B cell (primary cell): ENCODE measurements at regions not wholly inside any gene's neighbourhood (a gene's known extent, or its start where the extent isn't known, plus 50 kb on each side); places are given as distances from the start of the nearest gene placed in this dataset.

Source experiments
- ATAC-seq: fragments of 200-7000 bp; cut with Tn5 transposase; one replicate; pipeline ENCODE4 v1.10.0; 2021; ENCODE audit warnings: low read depth, mild to moderate bottlenecking, moderate number of reproducible peaks, moderate library complexity
- CTCF ChIA-PET: fragments of 350-600 bp; sonication (Branson Sonifier 250); formaldehyde crosslinking; loops from one replicate; lab custom pipeline; 2021; ENCODE audit warnings: antibody characterized with exemption, inconsistent platforms; lab: Charles Lee
- POLR2A ChIA-PET: fragments of 350-600 bp; sonication (Branson Sonifier 250); formaldehyde crosslinking; loops from one replicate; lab custom pipeline; 2021; ENCODE audit warnings: antibody characterized with exemption; lab: Charles Lee
- DNase-seq: peaks from one replicate; pipeline ENCODE4 v3.0.0; 2013
- H2AFZ ChIP-seq: 2 replicates; pipeline ENCODE4 v1.6.1; 2012; ENCODE audit warnings: mild to moderate bottlenecking, low read depth, low read length; ENCODE audit not compliant: insufficient read depth, poor library complexity, severe bottlenecking
- H3K27ac ChIP-seq, 2 donors: 1 replicate in 1 of 2; 2 replicates in 1 of 2; pipeline ENCODE4 v1.5.1; 2012 to 2013; ENCODE audit warnings: low read length in 2 of 2, mild to moderate bottlenecking in 2 of 2, moderate library complexity in 1 of 2
- H3K27me3 ChIP-seq, 4 experiments: fragments of 200-600 bp in 1 of 4; sonication (generic) in 1 of 4; replicated peaks in 1 of 4; 1 replicate in 2 of 4; 2 replicates in 2 of 4; pipeline versions ENCODE4 v1.6.1 to v1.7.0; 2013 to 2016; ENCODE audit warnings: low read length in 3 of 4, mild to moderate bottlenecking in 2 of 4, mixed read lengths in 1 of 4, moderate library complexity in 1 of 4; ENCODE audit not compliant: insufficient read depth in 4 of 4, control insufficient read depth in 3 of 4; ENCODE audit errors: control extremely low read depth in 1 of 4
- H3K36me3 ChIP-seq, 2 experiments: replicated peaks in 1 of 2; 1 replicate in 1 of 2; 2 replicates in 1 of 2; pipeline versions ENCODE4 v1.6.1 to v1.7.1; 2013; ENCODE audit warnings: low read length in 1 of 2; ENCODE audit not compliant: insufficient read depth in 2 of 2, control insufficient read depth in 1 of 2; ENCODE audit errors: control extremely low read depth in 1 of 2, extremely low read depth in 1 of 2
- H3K4me1 ChIP-seq, 2 donors: fragments of 200-600 bp in 1 of 2; sonication (generic) in 1 of 2; 1 replicate in 1 of 2; 2 replicates in 1 of 2; pipeline versions ENCODE4 v1.5.1 to v1.6.1; 2013 to 2017; ENCODE audit warnings: low read length in 2 of 2; ENCODE audit not compliant: control insufficient read depth in 2 of 2, insufficient read depth in 2 of 2
- H3K4me2 ChIP-seq: replicated peaks from 2 replicates; pipeline ENCODE3; 2012; ENCODE audit warnings: mild to moderate bottlenecking, low read depth, low read length; ENCODE audit not compliant: poor library complexity, severe bottlenecking
- H3K4me3 ChIP-seq, 5 experiments: fragments of 200-600 bp in 1 of 5; sonication (generic) in 1 of 5; 1 replicate in 3 of 5; 2 replicates in 2 of 5; pipeline versions ENCODE4 v1.5.1 to v1.7.0; 2011 to 2016; ENCODE audit warnings: low read length in 4 of 5, mild to moderate bottlenecking in 4 of 5, low read depth in 2 of 5, control low read depth in 1 of 5, moderate library complexity in 1 of 5; ENCODE audit not compliant: insufficient read depth in 1 of 5; ENCODE audit errors: control extremely low read depth in 1 of 5, extremely low read depth in 1 of 5
- H3K79me2 ChIP-seq: fragments of 200-600 bp; sonication (generic); one replicate; pipeline ENCODE4 v1.6.0; 2016; ENCODE audit warnings: low read length; ENCODE audit not compliant: control insufficient read depth, insufficient read depth
- H3K9ac ChIP-seq: fragments of 200-600 bp; sonication (generic); 2 replicates; pipeline ENCODE4 v1.6.1; 2017; ENCODE audit warnings: mild to moderate bottlenecking, low read length, moderate library complexity
- H3K9me3 ChIP-seq, 3 donors: one replicate each; pipeline versions ENCODE4 v1.6.1 to v1.7.1; 2013; ENCODE audit warnings: low read length in 2 of 3; ENCODE audit not compliant: control insufficient read depth in 2 of 3, insufficient read depth in 1 of 3; ENCODE audit errors: control extremely low read depth in 1 of 3
- H4K20me1 ChIP-seq: 2 replicates; pipeline ENCODE4 v1.6.0; 2012; ENCODE audit warnings: mild to moderate bottlenecking, low read length; ENCODE audit not compliant: insufficient read depth, control insufficient read depth, poor library complexity, severe bottlenecking
- H3K27ac Mint-ChIP-seq: one replicate; pipeline ENCODE4 v1.8.0; 2021; ENCODE audit warnings: mixed read lengths
- H3K27me3 Mint-ChIP-seq: one replicate; pipeline ENCODE4 v1.8.0; 2021; ENCODE audit warnings: mixed read lengths
- H3K4me1 Mint-ChIP-seq: one replicate; pipeline ENCODE4 v1.8.0; 2021; ENCODE audit warnings: mixed read lengths
- H3K4me3 Mint-ChIP-seq: one replicate; pipeline ENCODE4 v1.8.0; 2021; ENCODE audit warnings: mixed read lengths
- H3K9me3 Mint-ChIP-seq: one replicate; pipeline ENCODE4 v1.8.0; 2022; ENCODE audit warnings: mixed read lengths; ENCODE audit not compliant: insufficient read depth
- EZH2 ChIP-seq: IDR thresholded peaks from 2 replicates; pipeline ENCODE4 v1.6.1; 2012; ENCODE audit warnings: borderline replicate concordance, low read depth, mild to moderate bottlenecking, moderate library complexity, low read length; ENCODE audit not compliant: insufficient read depth, poor library complexity, severe bottlenecking
- WGBS: methylation state at CpG from one replicate; pipeline ENCODE4 v1.1.5; 2013; ENCODE audit warnings: missing lambda C conversion rate; ENCODE audit not compliant: insufficient coverage; 5-methylcytosine and 5-hydroxymethylcytosine counted together
- intact Hi-C: fragments of 100-400 bp; cut with micrococcal nuclease; formaldehyde crosslinking; loops from one replicate; pipeline ENCODE4 v1.10.0; 2022
- TF ChIP-seq, protein P1 (sequence below): fragments of 200-600 bp; IDR thresholded peaks from one replicate; pipeline ENCODE4 v1.8.0; 2022; ENCODE audit warnings: antibody characterized with exemption, mild to moderate bottlenecking

DNA sequence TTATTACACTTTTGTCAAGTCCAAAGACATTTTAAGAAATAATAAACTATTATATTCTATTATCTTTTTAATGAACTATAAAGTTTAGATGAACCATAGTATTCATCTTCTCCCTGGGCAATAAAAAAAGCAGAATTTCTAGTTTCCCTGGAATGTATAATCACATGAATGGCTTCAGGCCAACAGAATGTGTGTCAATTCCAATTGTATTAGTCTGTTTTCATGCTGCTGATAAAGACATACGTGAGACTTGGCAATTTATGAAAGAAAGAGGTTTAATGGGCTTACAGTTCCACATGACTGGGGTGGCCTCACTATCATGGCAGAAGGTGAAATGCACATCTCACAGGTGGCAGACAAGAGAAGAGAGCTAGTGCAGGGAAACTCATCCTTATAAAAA is 70.7 kb upstream of the ANXA10 start:
- Histone ChIP-seq H3K27ac (no peak overlapping the region), H2AFZ (no peak overlapping the region), H3K27me3 (no peaks in the 10 kb centered on the region), H4K20me1 (no peaks in the 10 kb centered on the region), H3K79me2 (no peaks in the 10 kb centered on the region), H3K9ac (no peak overlapping the region), H3K4me3 (no peak overlapping the region), H3K4me2 (no peak overlapping the region), H3K36me3 (no peaks in the 10 kb centered on the region), H3K4me1 (no peaks in the 10 kb centered on the region), H3K9me3 (peaks cover 0 to 9% (median 0%) of the 10 kb centered on the region in 3 donors)
- no peak overlapping the region for H3K27ac Mint-ChIP-seq
- peaks cover 9% of the 10 kb centered on the region for H3K9me3 Mint-ChIP-seq
- DNase-seq (no peak), ATAC-seq (no peak)
- H3K4me3 Mint-ChIP-seq: no peak overlapping the region
- intact Hi-C loops: no loop called here
- H3K27me3 Mint-ChIP-seq: no peaks in the 10 kb centered on the region
- TF ChIP-seq, protein P1, sequence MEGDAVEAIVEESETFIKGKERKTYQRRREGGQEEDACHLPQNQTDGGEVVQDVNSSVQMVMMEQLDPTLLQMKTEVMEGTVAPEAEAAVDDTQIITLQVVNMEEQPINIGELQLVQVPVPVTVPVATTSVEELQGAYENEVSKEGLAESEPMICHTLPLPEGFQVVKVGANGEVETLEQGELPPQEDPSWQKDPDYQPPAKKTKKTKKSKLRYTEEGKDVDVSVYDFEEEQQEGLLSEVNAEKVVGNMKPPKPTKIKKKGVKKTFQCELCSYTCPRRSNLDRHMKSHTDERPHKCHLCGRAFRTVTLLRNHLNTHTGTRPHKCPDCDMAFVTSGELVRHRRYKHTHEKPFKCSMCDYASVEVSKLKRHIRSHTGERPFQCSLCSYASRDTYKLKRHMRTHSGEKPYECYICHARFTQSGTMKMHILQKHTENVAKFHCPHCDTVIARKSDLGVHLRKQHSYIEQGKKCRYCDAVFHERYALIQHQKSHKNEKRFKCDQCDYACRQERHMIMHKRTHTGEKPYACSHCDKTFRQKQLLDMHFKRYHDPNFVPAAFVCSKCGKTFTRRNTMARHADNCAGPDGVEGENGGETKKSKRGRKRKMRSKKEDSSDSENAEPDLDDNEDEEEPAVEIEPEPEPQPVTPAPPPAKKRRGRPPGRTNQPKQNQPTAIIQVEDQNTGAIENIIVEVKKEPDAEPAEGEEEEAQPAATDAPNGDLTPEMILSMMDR: no peak
- TF ChIP-seq EZH2: no peak
- WGBS: 83% methylated on average over 1 of the region's 1 CpG
- no peaks in the 10 kb centered on the region for H3K4me1 Mint-ChIP-seq
- CTCF ChIA-PET: no interaction called here
- POLR2A ChIA-PET: no interaction called here

DNA sequence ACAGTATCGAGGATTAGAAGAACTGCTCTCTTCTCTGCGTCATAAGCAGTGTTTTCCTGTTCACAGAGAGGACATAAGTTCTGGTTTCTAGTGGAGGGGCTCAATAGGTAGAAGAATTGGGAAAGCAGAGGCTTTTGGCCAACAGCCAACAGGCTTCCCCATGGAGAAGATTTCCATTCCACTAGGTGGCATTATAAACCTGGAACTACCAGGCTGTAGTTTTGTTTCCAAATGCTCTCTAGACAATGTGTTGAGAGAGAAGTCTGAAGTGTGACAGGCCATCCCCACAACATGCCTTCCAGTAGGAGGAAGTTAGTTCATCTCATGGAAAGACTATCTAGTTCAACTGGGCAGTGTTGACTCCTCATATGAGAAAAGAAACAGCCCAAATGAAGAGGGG is 63.8 kb upstream of the ANXA10 start:
- CTCF ChIA-PET: no interaction called here
- Mint-ChIP-seq H3K4me3 (no peak overlapping the region), H3K4me1 (no peaks in the 10 kb centered on the region), H3K9me3 (no peaks in the 10 kb centered on the region), H3K27ac (no peak overlapping the region), H3K27me3 (no peaks in the 10 kb centered on the region)
- no peaks in the 10 kb centered on the region for H3K9me3 ChIP-seq
- ATAC-seq: no peak
- no peak overlapping the region for H3K4me2 ChIP-seq
- H3K4me3 ChIP-seq: no peak overlapping the region
- H4K20me1 ChIP-seq: no peaks in the 10 kb centered on the region
- WGBS: 100% methylated on average over 2 of the region's 2 CpGs
- TF ChIP-seq EZH2: no peak
- TF ChIP-seq, protein P1: no peak
- POLR2A ChIA-PET: no interaction called here
- H3K79me2 ChIP-seq: no peaks in the 10 kb centered on the region
- no peaks in the 10 kb centered on the region for H3K4me1 ChIP-seq
- no peaks in the 10 kb centered on the region for H3K36me3 ChIP-seq
- no peaks in the 10 kb centered on the region for H3K27me3 ChIP-seq
- H3K27ac ChIP-seq: no peak overlapping the region
- no peak for DNase-seq
- H2AFZ ChIP-seq: no peak overlapping the region
- H3K9ac ChIP-seq: no peak overlapping the region
- intact Hi-C loops: no loop called here
